H1 (cell line): ENCODE measurements at regions not wholly inside any gene's neighbourhood (a gene's known extent, or its start where the extent isn't known, plus 50 kb on each side); places are given as distances from the start of the nearest gene placed in this dataset.

Source experiments
- CTCF ChIA-PET: fragments of 300-600 bp; sonication (Branson Sonifier 250); formaldehyde crosslinking; loops from one replicate; lab custom pipeline; 2021; ENCODE audit not compliant: partially characterized antibody; lab: Charles Lee
- POLR2A ChIA-PET: fragments of 300-600 bp; sonication (Branson Sonifier 250); formaldehyde crosslinking; loops from one replicate; lab custom pipeline; 2021; ENCODE audit warnings: inconsistent platforms; ENCODE audit not compliant: partially characterized antibody; lab: Charles Lee
- DNase-seq, 2 experiments: peaks; one replicate each; pipeline versions ENCODE4 v3.0.0 to v3.0.0-alpha.2; 2010 to 2022; ENCODE audit warnings: low spot score in 2 of 2, low read depth in 1 of 2, mixed read lengths in 1 of 2
- FAIRE-seq: peaks from 2 replicates; lab custom pipeline; 2011; peaks lifted over from hg19 to GRCh38; lab: Jason Lieb, UNC
- H2AFZ ChIP-seq: 2 replicates; pipeline ENCODE4 v1.8.1; 2012; ENCODE audit warnings: low read length, inconsistent platforms
- H2AK5ac ChIP-seq: 2 replicates; pipeline ENCODE4 v1.6.1; 2013; ENCODE audit warnings: low read depth, low read length
- H2BK120ac ChIP-seq: replicated peaks from 2 replicates; pipeline ENCODE3; 2013; ENCODE audit warnings: low read depth, low read length, inconsistent platforms
- H2BK12ac ChIP-seq: 2 replicates; pipeline ENCODE4 v1.6.1; 2013; ENCODE audit warnings: low read depth, low read length
- H2BK15ac ChIP-seq: 2 replicates; pipeline ENCODE4 v1.6.1; 2013; ENCODE audit warnings: low read length
- H2BK20ac ChIP-seq: 2 replicates; pipeline ENCODE4 v1.6.1; 2013; ENCODE audit warnings: low read length
- H2BK5ac ChIP-seq: 2 replicates; pipeline ENCODE4 v1.6.1; 2013; ENCODE audit warnings: low read depth, low read length
- H3K14ac ChIP-seq: 2 replicates; pipeline ENCODE4 v1.6.1; 2013; ENCODE audit warnings: inconsistent platforms; ENCODE audit not compliant: insufficient read length
- H3K18ac ChIP-seq: 2 replicates; pipeline ENCODE4 v1.6.1; 2013; ENCODE audit warnings: low read length; ENCODE audit errors: extremely low read depth
- H3K23ac ChIP-seq: 2 replicates; pipeline ENCODE4 v1.6.1; 2013; ENCODE audit warnings: inconsistent platforms; ENCODE audit not compliant: insufficient read length
- H3K23me2 ChIP-seq: 2 replicates; pipeline ENCODE4 v1.6.1; 2013; ENCODE audit warnings: low read depth, low read length
- H3K27ac ChIP-seq: 2 replicates; pipeline ENCODE4 v1.6.1; 2011; ENCODE audit warnings: low read depth, low read length, inconsistent platforms
- H3K27me3 ChIP-seq, 4 experiments: replicated peaks in 1 of 4; 1 replicate in 1 of 4; 2 replicates in 3 of 4; pipeline versions ENCODE4 v1.6.1 to v1.8.1; 2011 to 2013; ENCODE audit warnings: low read length in 3 of 4, mild to moderate bottlenecking in 3 of 4, inconsistent platforms in 2 of 4, mixed read lengths in 2 of 4, moderate library complexity in 1 of 4; ENCODE audit not compliant: control insufficient read depth in 3 of 4, insufficient read depth in 3 of 4; ENCODE audit errors: extremely low read depth in 1 of 4
- H3K36me3 ChIP-seq, 4 experiments: 2 replicates each; pipeline versions ENCODE4 v1.6.1 to v1.8.1; 2011 to 2013; ENCODE audit warnings: mild to moderate bottlenecking in 4 of 4, low read length in 3 of 4, moderate library complexity in 2 of 4, control low read depth in 1 of 4, inconsistent platforms in 1 of 4; ENCODE audit not compliant: insufficient read depth in 4 of 4, control insufficient read depth in 2 of 4
- H3K4ac ChIP-seq: replicated peaks from 2 replicates; pipeline ENCODE3; 2013; ENCODE audit warnings: low read length, low read depth, mixed read lengths, inconsistent platforms; ENCODE audit not compliant: insufficient read length
- H3K4me1 ChIP-seq, 4 experiments: replicated peaks in 1 of 4; 1 replicate in 1 of 4; 2 replicates in 3 of 4; pipeline versions ENCODE4 v1.6.1 to v1.8.1; 2011 to 2013; ENCODE audit warnings: low read length in 3 of 4, inconsistent platforms in 2 of 4, mixed read lengths in 1 of 4; ENCODE audit not compliant: insufficient read depth in 4 of 4, control insufficient read depth in 3 of 4
- H3K4me2 ChIP-seq, 2 experiments: 2 replicates each; pipeline versions ENCODE4 v1.6.1 to v1.8.1; 2011 to 2013; ENCODE audit warnings: low read depth in 2 of 2, low read length in 2 of 2, control low read depth in 1 of 2, inconsistent platforms in 1 of 2, mild to moderate bottlenecking in 1 of 2; ENCODE audit not compliant: insufficient read depth in 1 of 2
- H3K4me3 ChIP-seq, 4 experiments: fragments of 200-600, 300-600 bp in 1 of 4; sonication (generic), shearing (Covaris generic), sonication (Bioruptor Twin) in 1 of 4; 2 replicates each; pipeline versions ENCODE4 v1.5.1 to v1.8.1; 2011 to 2016; ENCODE audit warnings: low read length in 4 of 4, low read depth in 3 of 4, control low read depth in 2 of 4, inconsistent platforms in 2 of 4, mild to moderate bottlenecking in 2 of 4, mixed read lengths in 1 of 4, moderate library complexity in 1 of 4; ENCODE audit not compliant: insufficient read depth in 2 of 4; ENCODE audit errors: extremely low read depth in 1 of 4
- H3K56ac ChIP-seq: replicated peaks from 2 replicates; pipeline ENCODE3; 2013; ENCODE audit warnings: low read depth, mild to moderate bottlenecking, mixed read lengths, low read length, inconsistent platforms; ENCODE audit not compliant: insufficient read length
- H3K79me1 ChIP-seq: 2 replicates; pipeline ENCODE4 v1.6.1; 2013; ENCODE audit warnings: low read depth, low read length, control low read depth
- H3K79me2 ChIP-seq, 2 experiments: 2 replicates each; pipeline versions ENCODE4 v1.6.1 to v1.8.1; 2012 to 2013; ENCODE audit warnings: low read length in 2 of 2, mild to moderate bottlenecking in 2 of 2, inconsistent platforms in 1 of 2; ENCODE audit not compliant: insufficient read depth in 2 of 2, control insufficient read depth in 1 of 2
- H3K9ac ChIP-seq, 4 experiments: replicated peaks in 1 of 4; 1 replicate in 1 of 4; 2 replicates in 3 of 4; pipeline versions ENCODE4 v1.6.1 to v1.8.1; 2011 to 2013; ENCODE audit warnings: low read depth in 3 of 4, low read length in 3 of 4, control low read depth in 2 of 4, mild to moderate bottlenecking in 2 of 4, moderate library complexity in 2 of 4, inconsistent platforms in 1 of 4; ENCODE audit errors: extremely low read depth in 1 of 4
- H3K9me3 ChIP-seq, 2 experiments: 2 replicates each; pipeline versions ENCODE4 v1.6.1 to v1.8.1; 2012 to 2013; ENCODE audit warnings: mild to moderate bottlenecking in 2 of 2, moderate library complexity in 2 of 2, control low read depth in 1 of 2, inconsistent platforms in 1 of 2, low read depth in 1 of 2, low read length in 1 of 2, mixed read lengths in 1 of 2; ENCODE audit not compliant: insufficient read depth in 2 of 2
- H4K20me1 ChIP-seq, 2 experiments: replicated peaks in 1 of 2; 2 replicates each; pipeline versions ENCODE3 to v1.8.1; 2011 to 2013; ENCODE audit warnings: inconsistent platforms in 2 of 2, low read length in 2 of 2, mild to moderate bottlenecking in 1 of 2; ENCODE audit not compliant: insufficient read depth in 2 of 2, control insufficient read depth in 1 of 2
- H4K5ac ChIP-seq: 2 replicates; pipeline ENCODE4 v1.6.1; 2013; ENCODE audit warnings: low read length, low read depth, mixed read lengths, inconsistent platforms; ENCODE audit not compliant: insufficient read length
- H4K8ac ChIP-seq: 2 replicates; pipeline ENCODE4 v1.8.0; 2013; ENCODE audit warnings: mild to moderate bottlenecking, moderate library complexity, low read length, inconsistent platforms; ENCODE audit not compliant: insufficient read depth; ENCODE audit errors: extremely low read depth
- H4K91ac ChIP-seq: replicated peaks from 2 replicates; pipeline ENCODE3; 2013; ENCODE audit warnings: low read length, mixed read lengths, inconsistent platforms; ENCODE audit not compliant: insufficient read length
- CBX5 ChIP-seq: fragments of 300-800, 300-1000 bp; sonication (generic); IDR thresholded peaks from 2 replicates; pipeline ENCODE4 v1.7.1; 2016; ENCODE audit warnings: antibody characterized with exemption, low read length, low read depth
- CEBPB ChIP-seq: IDR thresholded peaks from 2 replicates; pipeline ENCODE4 v1.6.1; 2012; ENCODE audit warnings: low read depth, low read length
- EGR1 ChIP-seq: IDR thresholded peaks from 2 replicates; pipeline ENCODE4 v1.6.1; 2011; ENCODE audit warnings: low read depth, low read length, borderline replicate concordance
- GTF2F1 ChIP-seq: IDR thresholded peaks from 2 replicates; pipeline ENCODE4 v1.6.1; 2012; ENCODE audit warnings: low read depth, low read length, improper control_type of control experiment, borderline replicate concordance
- JUN ChIP-seq: IDR thresholded peaks from 2 replicates; pipeline ENCODE4 v1.6.1; 2011; ENCODE audit warnings: low read depth, mild to moderate bottlenecking, improper control_type of control experiment, low read length
- KDM4A ChIP-seq: IDR thresholded peaks from one replicate; pipeline ENCODE4 v1.7.1; 2012; ENCODE audit warnings: low read depth, mild to moderate bottlenecking, moderate library complexity, low read length, inconsistent platforms; ENCODE audit not compliant: severe bottlenecking
- KDM5A ChIP-seq: fragments of 200-600 bp; IDR thresholded peaks from 2 replicates; pipeline ENCODE4 v1.7.1; 2012; ENCODE audit warnings: mild to moderate bottlenecking, low read length, inconsistent platforms, mixed read lengths
- RAD21 ChIP-seq, 2 experiments: IDR thresholded peaks in 1 of 2; conservative IDR thresholded peaks in 1 of 2; 2 replicates each; pipeline ENCODE4 v1.6.1; 2011; ENCODE audit warnings: low read depth in 2 of 2, low read length in 2 of 2, improper control_type of control experiment in 1 of 2, inconsistent platforms in 1 of 2, mild to moderate bottlenecking in 1 of 2, moderate library complexity in 1 of 2
- RBBP5 ChIP-seq: IDR thresholded peaks from 2 replicates; pipeline ENCODE4 v1.7.1; 2012; ENCODE audit warnings: low read depth, mild to moderate bottlenecking, inconsistent platforms, low read length, moderate library complexity, borderline replicate concordance
- SIX5 ChIP-seq: IDR thresholded peaks from 2 replicates; pipeline ENCODE4 v1.6.1; 2011; ENCODE audit warnings: mild to moderate bottlenecking, low read depth, low read length
- SP1 ChIP-seq: IDR thresholded peaks from 2 replicates; pipeline ENCODE4 v1.6.1; 2011; ENCODE audit warnings: low read depth, low read length
- SP4 ChIP-seq: IDR thresholded peaks from 2 replicates; pipeline ENCODE4 v1.6.1; 2012; ENCODE audit warnings: low read length, inconsistent platforms
- SRF ChIP-seq: IDR thresholded peaks from 2 replicates; pipeline ENCODE4 v1.6.1; 2011; ENCODE audit warnings: mild to moderate bottlenecking, low read depth, low read length, moderate library complexity
- TBP ChIP-seq: IDR thresholded peaks from 2 replicates; pipeline ENCODE4 v1.6.1; 2011; ENCODE audit warnings: low read depth, low read length, improper control_type of control experiment
- TEAD4 ChIP-seq: IDR thresholded peaks from 2 replicates; pipeline ENCODE4 v1.6.1; 2012; ENCODE audit warnings: low read depth, low read length, inconsistent platforms, mixed read lengths
- whole genome bisulfite sequencing, 2 experiments: shearing (Covaris generic) in 1 of 2; methylation state at CpG; one replicate each; pipeline versions ENCODE4 v1.1.6 to v1.1.7; 2013 to 2015; ENCODE audit warnings: low lambda C conversion rate in 2 of 2, mixed read lengths in 2 of 2, inconsistent platforms in 1 of 2, low coverage in 1 of 2, missing lambda C conversion rate in 1 of 2; ENCODE audit not compliant: insufficient replicate concordance in 2 of 2, insufficient coverage in 1 of 2, insufficient read length in 1 of 2; ENCODE audit errors: extremely low coverage in 1 of 2, missing lambda C conversion rate in 1 of 2; 5-methylcytosine and 5-hydroxymethylcytosine counted together

DNA sequence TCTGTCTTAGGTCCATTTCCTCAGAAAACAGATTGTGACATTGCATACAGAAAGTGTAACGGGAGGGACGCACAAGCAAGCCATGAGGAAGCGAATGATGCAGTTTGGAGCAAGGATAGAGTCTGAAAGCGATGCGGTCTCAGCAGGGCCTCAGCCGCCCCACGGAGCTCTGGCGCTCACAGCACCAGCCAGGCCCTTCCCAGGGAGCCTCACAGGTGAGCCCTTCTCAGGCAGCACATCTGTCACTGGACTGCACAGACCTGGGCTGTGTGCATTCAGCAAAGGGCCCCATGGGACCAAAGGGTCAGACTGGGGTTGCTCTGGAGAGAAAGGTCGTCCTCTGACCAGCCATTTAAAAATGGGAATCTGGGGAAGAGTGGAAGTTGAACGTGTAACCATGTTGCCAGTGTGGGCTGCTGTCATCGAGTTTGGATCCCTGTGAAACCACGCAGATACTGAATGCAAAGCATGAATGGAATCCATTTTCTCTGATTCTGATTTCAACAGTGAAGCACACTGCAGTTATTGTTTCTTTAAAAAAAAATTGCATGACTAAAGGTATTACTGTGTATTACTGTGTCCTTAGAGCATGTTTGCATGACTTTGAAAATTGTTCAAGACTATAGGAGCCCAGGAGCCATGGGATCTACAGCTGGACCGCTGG is 350.0 kb upstream of the AKR1E2 start:
- Histone ChIP-seq H3K4me3 (no peak overlapping the region), H3K18ac (no peak overlapping the region), H3K79me1 (no peaks in the 10 kb centered on the region), H2AK5ac (no peak overlapping the region), H2BK12ac (no peak overlapping the region), H4K20me1 (no peaks in the 10 kb centered on the region), H3K14ac (no peak overlapping the region), H4K8ac (no peak overlapping the region), H2BK20ac (no peak overlapping the region), H3K4me1 (peaks cover 0 to 4% (median 0%) of the 10 kb centered on the region in 4 experiments; a peak in 1 of 7 replicates), H2BK15ac (no peak overlapping the region), H2BK5ac (no peak overlapping the region), H3K79me2 (no peaks in the 10 kb centered on the region), H3K27ac (no peak overlapping the region), H4K91ac (no peak overlapping the region), H3K4me2 (no peak overlapping the region), H3K9ac (no peak overlapping the region), H3K9me3 (no peaks in the 10 kb centered on the region), H2BK120ac (no peak overlapping the region), H2AFZ (no peak overlapping the region), H4K5ac (no peak overlapping the region), H3K23ac (no peak overlapping the region), H3K4ac (no peak overlapping the region), H3K23me2 (no peaks in the 10 kb centered on the region), H3K56ac (no peak overlapping the region), H3K27me3 (no peaks in the 10 kb centered on the region), H3K36me3 (no peaks in the 10 kb centered on the region)
- FAIRE-seq (no peak), DNase-seq (no peak)
- CTCF ChIA-PET = no interaction called here
- POLR2A ChIA-PET = no interaction called here
- WGBS, 2 experiments = 93% methylated on average over 13 of the region's 13 CpGs; no CpG with 5 or more reads in 1 of the 2 experiments
- TF ChIP-seq SRF = no peak
- no peak for TF ChIP-seq SIX5
- TF ChIP-seq CBX5 = no peak
- TF ChIP-seq JUN = no peak
- no peak for TF ChIP-seq EGR1
- TF ChIP-seq KDM5A = no peak
- no peak for TF ChIP-seq KDM4A
- no peak for TF ChIP-seq SP4
- no peak for TF ChIP-seq CEBPB
- no peak for TF ChIP-seq TEAD4
- TF ChIP-seq GTF2F1 = no peak
- no peak for TF ChIP-seq TBP
- no peak for TF ChIP-seq SP1
- TF ChIP-seq RBBP5 = no peak
- no peak for TF ChIP-seq RAD21 (IDR thresholded peaks at IDR 0.05 in 1 of 2, conservative IDR thresholded peaks at IDR 0.05 in 1 of 2; ENCODE audit: low read depth in 2 of 2, low read length in 2 of 2)
